ENCODE measurements at regions not wholly inside any gene's neighbourhood (a gene's known extent, or its start where the extent isn't known, plus 50 kb on each side); places are given as distances from the start of the nearest gene placed in this dataset.

- TF ChIP-seq CTCF (IDR thresholded peaks at IDR 0.05; ENCODE audit: low read length), result no peak
- TF ChIP-seq EZH2 (optimal IDR thresholded peaks at IDR 0.05; ENCODE audit: low read depth, low read length), result no peak
- TF ChIP-seq EZH2phosphoT487 (IDR thresholded peaks at IDR 0.05; ENCODE audit: low read length), result no peak
These were observed 556.9 kb upstream of the CFAP20DC start for GRCh38 chr3:59606638-59607266.

Data from MM.1S (cell line).